ENCODE measurements at regions not wholly inside any gene's neighbourhood (a gene's known extent, or its start where the extent isn't known, plus 50 kb on each side); places are given as distances from the start of the nearest gene placed in this dataset.

- no peak for TF ChIP-seq CTCF (conservative IDR thresholded peaks at IDR 0.05)
- Histone ChIP-seq H3K36me3 (ENCODE audit: control insufficient read depth, insufficient read depth, low read length) (no peaks in the 10 kb centered on the region), H3K4me3 (ENCODE audit: low read length) (no peak overlapping the region), H3K27ac (ENCODE audit: low read depth, low read length) (no peak overlapping the region), H3K9me3 (ENCODE audit: control insufficient read depth, low read length) (no peaks in the 10 kb centered on the region), H3K4me1 (ENCODE audit: control insufficient read depth, insufficient read depth, low read length) (no peaks in the 10 kb centered on the region), H3K9ac (ENCODE audit: extremely low read depth, low read length, poor library complexity, severe bottlenecking) (no peak overlapping the region), H3K27me3 (ENCODE audit: control insufficient read depth, insufficient read depth, low read length, poor library complexity, severe bottlenecking) (no peaks in the 10 kb centered on the region)
- H3K36me3 Mint-ChIP-seq (ENCODE audit: low read depth): no peaks in the 10 kb centered on the region
- H3K4me1 Mint-ChIP-seq: peaks cover 6% of the 10 kb centered on the region
- WGBS, 2 experiments (ENCODE audit: insufficient coverage in 1 of 2, insufficient read length in 1 of 2): 82% methylated on average over 3 of the region's 3 CpGs; no CpG with 5 or more reads in 1 of the 2 experiments
- no peak for DNase-seq
- no peaks in the 10 kb centered on the region for H3K27me3 Mint-ChIP-seq (ENCODE audit: insufficient read depth)
- H3K9me3 Mint-ChIP-seq: no peaks in the 10 kb centered on the region
- no peak overlapping the region for H3K27ac Mint-ChIP-seq
- no peak overlapping the region for H3K4me3 Mint-ChIP-seq
Observed at GRCh38 chr18:44041553-44041952, 639.1 kb upstream of the SETBP1 start.

- no peak overlapping the region for H3K27ac Mint-ChIP-seq
Observed at GRCh38 chr18:44041961-44042360, 638.7 kb upstream of the SETBP1 start.

GRCh38 chr18:44046376-44046975, 634.2 kb upstream of the SETBP1 start:
- Histone ChIP-seq H3K4me1 (ENCODE audit: control insufficient read depth, insufficient read depth, low read length) (no peaks in the 10 kb centered on the region), H3K36me3 (ENCODE audit: control insufficient read depth, insufficient read depth, low read length) (no peaks in the 10 kb centered on the region), H3K27ac (ENCODE audit: low read depth, low read length) (no peak overlapping the region), H3K9me3 (ENCODE audit: control insufficient read depth, low read length) (no peaks in the 10 kb centered on the region), H3K27me3 (ENCODE audit: control insufficient read depth, insufficient read depth, low read length, poor library complexity, severe bottlenecking) (no peaks in the 10 kb centered on the region), H3K9ac (ENCODE audit: extremely low read depth, low read length, poor library complexity, severe bottlenecking) (no peak overlapping the region), H3K4me3 (ENCODE audit: low read length) (no peak overlapping the region)
- Mint-ChIP-seq H3K9me3 (no peaks in the 10 kb centered on the region), H3K4me3 (no peak overlapping the region), H3K4me1 (peaks cover 9% of the 10 kb centered on the region), H3K36me3 (ENCODE audit: low read depth) (no peaks in the 10 kb centered on the region), H3K27ac (no peak overlapping the region), H3K27me3 (ENCODE audit: insufficient read depth) (no peaks in the 10 kb centered on the region)
- TF ChIP-seq CTCF (conservative IDR thresholded peaks at IDR 0.05): no peak
- WGBS, 2 experiments (ENCODE audit: insufficient coverage in 1 of 2, insufficient read length in 1 of 2): 84 to 91% methylated on average over 6 to 8 of the region's 8 CpGs
- no peak for DNase-seq

More at GRCh38 chr18:44041961-44042360, 638.7 kb upstream of the SETBP1 start:
- Histone ChIP-seq H3K36me3 (ENCODE audit: control insufficient read depth, insufficient read depth, low read length) (no peaks in the 10 kb centered on the region), H3K9ac (ENCODE audit: extremely low read depth, low read length, poor library complexity, severe bottlenecking) (no peak overlapping the region), H3K4me1 (ENCODE audit: control insufficient read depth, insufficient read depth, low read length) (no peaks in the 10 kb centered on the region), H3K27me3 (ENCODE audit: control insufficient read depth, insufficient read depth, low read length, poor library complexity, severe bottlenecking) (no peaks in the 10 kb centered on the region), H3K4me3 (ENCODE audit: low read length) (no peak overlapping the region), H3K9me3 (ENCODE audit: control insufficient read depth, low read length) (no peaks in the 10 kb centered on the region), H3K27ac (ENCODE audit: low read depth, low read length) (no peak overlapping the region)
- H3K4me1 Mint-ChIP-seq: peaks cover 6% of the 10 kb centered on the region
- no peak for DNase-seq
- H3K27me3 Mint-ChIP-seq (ENCODE audit: insufficient read depth): no peaks in the 10 kb centered on the region
- H3K36me3 Mint-ChIP-seq (ENCODE audit: low read depth): no peaks in the 10 kb centered on the region
- TF ChIP-seq CTCF (conservative IDR thresholded peaks at IDR 0.05): no peak
- no peak overlapping the region for H3K4me3 Mint-ChIP-seq
- no peaks in the 10 kb centered on the region for H3K9me3 Mint-ChIP-seq
- WGBS, 2 experiments (ENCODE audit: insufficient coverage in 1 of 2, insufficient read length in 1 of 2): 81 to 83% methylated on average over 1 to 3 of the region's 4 CpGs

All from endodermal cell (in vitro differentiated cells).